HG02943 (cell line): ENCODE measurements at regions not wholly inside any gene's neighbourhood (a gene's known extent, or its start where the extent isn't known, plus 50 kb on each side); places are given as distances from the start of the nearest gene placed in this dataset.

Experiments
- ATAC-seq: cut with Tn5 transposase; IDR thresholded peaks from one replicate; pipeline ENCODE4 v1.9.1; 2021; ENCODE audit warnings: mild to moderate bottlenecking, low read depth, moderate library complexity; ENCODE audit not compliant: unreplicated experiment

GRCh38 chr2:196338440-196338839, 167.1 kb upstream of the STK17B start:
- no peak for ATAC-seq

- no peak for ATAC-seq
Measured at GRCh38 chr2:196341277-196341841, 170.0 kb upstream of the STK17B start.

- no peak for ATAC-seq
Measured at GRCh38 chr2:196344397-196344796, 173.0 kb upstream of the STK17B start.

GRCh38 chr2:196353717-196354116, 182.3 kb upstream of the STK17B start:
- ATAC-seq: no peak

- no peak for ATAC-seq
Measured at GRCh38 chr2:196354186-196354585, 182.8 kb upstream of the STK17B start.

- no peak for ATAC-seq
Measured at GRCh38 chr2:196356332-196356731, 185.0 kb upstream of the STK17B start.

GRCh38 chr2:196360650-196361049, 189.3 kb upstream of the STK17B start:
- ATAC-seq: no peak

- no peak for ATAC-seq
Measured at GRCh38 chr2:196361606-196362326, 190.4 kb upstream of the STK17B start.

- no peak for ATAC-seq
Measured at GRCh38 chr2:196362973-196363549, 191.7 kb upstream of the STK17B start.

GRCh38 chr2:196365145-196365544, 193.8 kb upstream of the STK17B start:
- no peak for ATAC-seq

GRCh38 chr2:196365923-196366322, 194.5 kb upstream of the STK17B start:
- no peak for ATAC-seq

GRCh38 chr2:196367633-196368032, 196.3 kb upstream of the STK17B start:
- no peak for ATAC-seq

- ATAC-seq: no peak
Measured at GRCh38 chr2:196368546-196369225, 197.3 kb upstream of the STK17B start.

- no peak for ATAC-seq
Measured at GRCh38 chr2:196369967-196370366, 198.6 kb upstream of the STK17B start.

- ATAC-seq: no peak
Measured at GRCh38 chr2:196370381-196370780, 199.0 kb upstream of the STK17B start.

GRCh38 chr2:196372276-196372809, 201.0 kb upstream of the STK17B start:
- ATAC-seq: no peak

GRCh38 chr2:196372811-196373664, 201.7 kb upstream of the STK17B start:
- ATAC-seq: no peak

GRCh38 chr2:196376984-196377877, 205.9 kb upstream of the STK17B start:
- ATAC-seq: no peak

GRCh38 chr2:196379600-196379999, 208.2 kb upstream of the STK17B start:
- no peak for ATAC-seq
